Fibroblast of the aortic adventitia (primary cell): ENCODE measurements at regions not wholly inside any gene's neighbourhood (a gene's known extent, or its start where the extent isn't known, plus 50 kb on each side); places are given as distances from the start of the nearest gene placed in this dataset.
A peak's percentile ranks its signal among the peaks of the same experiment; 100 is the strongest.

Experiments
- DNase-seq: peaks from one replicate; pipeline ENCODE4 v3.0.0-alpha.2; 2010; ENCODE audit warnings: low read depth
- H3K4me3 ChIP-seq: 2 replicates; pipeline ENCODE4 v1.5.1; 2011; ENCODE audit warnings: low read depth, mild to moderate bottlenecking, control low read depth, low read length, moderate library complexity
- TF ChIP-seq, protein P1 (sequence below): IDR thresholded peaks from 2 replicates; pipeline ENCODE4 v1.5.1; 2011; ENCODE audit warnings: mild to moderate bottlenecking, low read length, control low read depth, inconsistent platforms; ENCODE audit not compliant: insufficient read depth

DNA sequence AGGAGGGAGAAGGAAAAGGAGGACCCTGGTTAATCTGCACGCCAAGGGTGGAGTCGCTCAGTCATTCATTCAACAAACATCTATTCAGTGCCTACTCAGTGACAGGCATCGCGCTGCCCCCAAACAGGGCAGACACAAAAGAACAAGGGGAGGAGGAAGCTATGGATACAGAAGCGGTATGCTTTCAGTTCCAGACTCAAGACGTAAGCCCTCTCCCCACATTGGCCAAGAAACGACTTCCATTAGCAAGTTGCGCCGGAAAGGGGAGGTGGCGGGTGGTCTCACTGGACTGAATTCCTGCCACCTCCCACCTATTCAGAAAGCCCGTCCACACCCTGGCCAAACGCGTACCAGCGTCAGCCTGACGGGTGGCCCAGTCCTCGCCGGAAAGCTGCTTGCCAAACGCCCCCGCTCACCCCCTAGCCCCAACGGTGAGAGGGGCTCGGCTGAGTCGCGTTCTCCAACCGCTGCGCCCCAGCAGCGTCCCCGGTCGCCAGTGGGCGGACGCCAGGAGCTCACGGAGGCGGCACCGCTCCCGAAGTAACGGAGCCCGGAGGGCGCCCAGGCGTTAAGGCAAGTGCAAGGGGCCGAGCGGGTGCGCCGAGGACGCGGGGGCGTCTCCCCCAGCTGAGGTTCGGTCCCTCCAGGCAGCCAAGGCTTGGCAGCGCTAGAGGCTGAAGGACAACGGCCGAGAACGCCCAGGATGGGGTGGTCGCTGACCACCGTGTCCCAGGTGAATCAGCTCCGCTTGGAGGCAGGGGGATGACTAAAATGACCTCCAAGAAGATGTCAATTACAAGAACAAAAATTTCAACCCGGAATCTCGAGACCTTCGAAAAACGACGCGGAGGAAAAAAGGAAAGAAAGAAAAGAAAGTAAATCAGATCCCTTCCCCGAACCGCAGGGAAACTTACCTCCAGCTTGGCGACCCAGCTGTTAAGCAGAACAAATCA lies 470.7 kb downstream of the SOX9 start:
- peak overlapping the region; percentile 84 for H3K4me3 ChIP-seq
- peak; percentile 29 for DNase-seq
- TF ChIP-seq, protein P1, sequence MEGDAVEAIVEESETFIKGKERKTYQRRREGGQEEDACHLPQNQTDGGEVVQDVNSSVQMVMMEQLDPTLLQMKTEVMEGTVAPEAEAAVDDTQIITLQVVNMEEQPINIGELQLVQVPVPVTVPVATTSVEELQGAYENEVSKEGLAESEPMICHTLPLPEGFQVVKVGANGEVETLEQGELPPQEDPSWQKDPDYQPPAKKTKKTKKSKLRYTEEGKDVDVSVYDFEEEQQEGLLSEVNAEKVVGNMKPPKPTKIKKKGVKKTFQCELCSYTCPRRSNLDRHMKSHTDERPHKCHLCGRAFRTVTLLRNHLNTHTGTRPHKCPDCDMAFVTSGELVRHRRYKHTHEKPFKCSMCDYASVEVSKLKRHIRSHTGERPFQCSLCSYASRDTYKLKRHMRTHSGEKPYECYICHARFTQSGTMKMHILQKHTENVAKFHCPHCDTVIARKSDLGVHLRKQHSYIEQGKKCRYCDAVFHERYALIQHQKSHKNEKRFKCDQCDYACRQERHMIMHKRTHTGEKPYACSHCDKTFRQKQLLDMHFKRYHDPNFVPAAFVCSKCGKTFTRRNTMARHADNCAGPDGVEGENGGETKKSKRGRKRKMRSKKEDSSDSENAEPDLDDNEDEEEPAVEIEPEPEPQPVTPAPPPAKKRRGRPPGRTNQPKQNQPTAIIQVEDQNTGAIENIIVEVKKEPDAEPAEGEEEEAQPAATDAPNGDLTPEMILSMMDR = no peak

DNA sequence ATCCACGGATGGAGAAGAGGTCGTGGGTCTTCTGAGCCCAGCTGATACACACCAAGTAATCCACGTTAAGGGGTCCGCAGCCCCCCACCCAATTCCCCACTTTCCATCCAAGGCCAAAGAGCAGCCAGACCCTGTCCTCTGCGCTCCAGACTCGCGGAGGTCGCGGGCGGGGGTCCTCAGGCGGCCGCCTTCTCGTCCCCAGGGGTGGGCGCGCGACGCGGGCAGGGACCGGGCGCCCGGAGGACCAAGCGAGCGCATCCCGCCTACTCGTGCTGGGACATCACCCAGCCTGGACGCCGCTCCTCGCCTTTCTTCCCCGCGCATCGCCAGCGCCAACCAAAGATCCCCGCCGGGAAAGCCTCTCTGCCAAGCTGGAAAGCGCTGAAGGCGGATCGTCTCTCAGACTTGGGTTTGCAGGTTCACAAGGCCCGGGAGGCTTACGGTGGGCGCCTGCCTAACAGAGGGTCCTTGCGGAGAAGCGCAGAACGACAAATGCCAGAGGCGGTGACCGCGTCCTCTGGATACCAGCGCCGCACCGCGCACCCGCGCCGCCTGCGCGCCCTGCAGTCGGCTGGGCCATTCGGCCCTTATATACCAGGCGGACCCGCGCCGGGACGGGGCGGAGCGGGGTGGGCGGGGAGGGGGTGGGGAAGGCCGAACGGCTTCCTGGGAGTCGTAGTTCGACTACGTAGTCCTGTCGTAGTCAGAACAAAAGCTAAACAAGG lies 471.6 kb downstream of the SOX9 start:
- H3K4me3 ChIP-seq = peak overlapping the region; percentile 84
- TF ChIP-seq, protein P1 = no peak
- DNase-seq = peak; percentile 79

DNA sequence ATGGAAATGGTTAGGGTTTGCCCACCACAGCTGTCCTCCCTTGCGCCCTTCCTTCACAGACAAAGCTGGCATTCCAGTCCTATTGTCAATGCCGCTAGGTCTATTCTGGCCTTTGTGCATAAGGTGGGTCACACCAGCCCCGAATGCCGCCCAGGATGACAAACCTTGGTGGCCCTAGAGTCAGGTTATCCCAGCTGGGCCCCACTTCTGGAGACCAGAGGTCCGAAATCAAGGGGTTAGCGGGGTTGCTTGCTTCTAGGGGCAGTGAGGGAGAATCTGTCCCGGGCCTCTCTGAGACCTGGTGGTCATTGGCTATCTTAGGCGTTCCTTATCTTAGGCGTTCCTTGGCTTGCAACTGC lies 472.1 kb downstream of the SOX9 start:
- H3K4me3 ChIP-seq = no peak overlapping the region
- no peak for DNase-seq
- TF ChIP-seq, protein P1 = no peak

DNA sequence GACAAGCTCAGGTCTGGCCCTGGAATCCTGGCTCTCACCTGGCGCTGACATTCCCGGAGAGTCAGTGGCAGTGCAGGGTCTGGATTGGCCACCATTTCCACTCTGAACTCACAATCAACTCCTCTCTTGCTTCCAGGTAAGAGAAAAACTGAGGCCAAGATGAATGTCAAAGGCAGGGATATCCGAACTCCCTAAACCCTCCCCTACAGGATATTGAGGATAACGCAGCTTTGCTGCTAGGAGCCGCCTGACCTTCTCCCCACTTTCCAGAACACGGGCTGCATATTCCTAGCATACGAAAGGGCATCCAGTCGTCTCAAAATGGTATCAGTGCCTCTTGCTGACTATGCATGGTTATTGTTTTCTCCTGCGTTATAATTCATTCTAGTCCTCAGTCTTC lies 473.4 kb downstream of the SOX9 start:
- DNase-seq = no peak
- TF ChIP-seq, protein P1 = no peak
- H3K4me3 ChIP-seq = no peak overlapping the region
